ENCODE measurements at regions not wholly inside any gene's neighbourhood (a gene's known extent, or its start where the extent isn't known, plus 50 kb on each side); places are given as distances from the start of the nearest gene placed in this dataset.

DNA sequence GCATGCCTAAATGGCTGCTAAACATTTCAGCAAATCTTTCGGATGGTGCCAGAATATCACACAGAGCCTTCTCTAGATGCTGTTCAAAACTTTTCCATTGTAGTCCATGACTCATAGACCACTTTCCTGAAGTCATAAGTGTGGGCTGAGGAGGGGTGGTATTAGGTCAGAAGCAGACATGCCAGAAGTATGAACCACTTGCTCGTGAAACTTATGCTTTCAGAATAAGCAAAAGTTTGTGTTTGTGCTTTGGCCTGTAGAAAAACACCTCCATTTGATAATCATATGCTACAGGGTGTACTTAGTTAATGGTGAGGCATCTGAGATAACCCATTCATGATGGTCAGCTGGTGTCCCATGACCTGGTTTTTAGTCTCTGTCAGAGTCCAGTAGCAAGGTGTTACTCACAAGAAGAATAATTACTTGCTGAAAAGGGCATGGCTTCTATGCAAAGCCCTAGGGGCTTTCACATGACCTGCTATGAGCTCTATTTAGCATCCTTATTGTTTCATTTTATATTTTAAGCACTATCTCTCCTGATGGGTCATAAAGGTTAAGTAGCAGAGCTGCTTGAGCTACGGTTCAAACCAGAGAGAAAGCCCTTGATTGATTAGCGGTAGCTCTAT is 183.1 kb upstream of the IVNS1ABP start:
- no peak for DNase-seq (ENCODE audit: low spot score)

DNA sequence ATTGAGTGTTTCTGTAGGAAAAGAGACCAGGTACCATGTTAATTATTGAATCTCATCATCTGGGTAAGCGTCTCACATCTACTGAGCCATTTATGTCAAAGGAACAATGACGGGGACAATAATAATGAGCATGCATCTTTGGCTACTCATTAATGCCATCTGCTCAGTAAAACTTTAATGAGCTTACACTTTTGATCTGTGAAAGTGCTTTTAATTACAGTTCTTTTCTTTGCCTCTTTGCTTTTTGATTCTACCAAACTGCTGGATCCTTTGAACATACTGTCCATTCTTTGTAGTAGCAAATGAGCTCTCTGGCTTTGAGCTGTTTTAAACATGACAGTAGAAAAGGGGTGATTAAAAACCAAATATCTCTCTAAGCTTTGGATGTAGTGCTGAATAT is 181.2 kb upstream of the IVNS1ABP start:
- DNase-seq (ENCODE audit: low spot score), result no peak

- DNase-seq (ENCODE audit: low spot score), result no peak
Measured at GRCh38 chr1:185497177-185497576, 180.1 kb upstream of the IVNS1ABP start.

DNA sequence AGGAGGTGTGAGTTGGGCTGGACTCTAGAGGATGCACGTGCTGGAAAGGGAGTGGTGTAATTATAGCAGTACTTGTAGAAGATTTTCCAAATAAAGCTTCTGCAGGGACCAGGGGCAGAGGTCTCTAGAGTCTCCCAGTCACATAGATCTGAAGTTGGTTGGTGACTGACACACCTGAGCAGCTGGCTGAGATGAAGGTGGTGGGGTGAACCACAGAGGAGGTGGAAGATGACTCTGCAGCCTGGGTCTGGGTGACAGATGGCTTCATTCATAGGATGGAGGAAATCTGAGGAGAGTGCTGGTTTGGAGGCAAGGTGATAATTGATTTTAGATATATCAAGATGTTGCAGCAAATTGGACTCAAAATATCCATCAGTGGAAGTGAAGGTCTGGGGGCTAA is 178.9 kb upstream of the IVNS1ABP start:
- DNase-seq (ENCODE audit: low spot score), result no peak

- DNase-seq (ENCODE audit: low spot score), result no peak
Measured at GRCh38 chr1:185495007-185495406, 178.0 kb upstream of the IVNS1ABP start.

- no peak for DNase-seq (ENCODE audit: low spot score)
Measured at GRCh38 chr1:185492089-185492825, 175.2 kb upstream of the IVNS1ABP start.

DNA sequence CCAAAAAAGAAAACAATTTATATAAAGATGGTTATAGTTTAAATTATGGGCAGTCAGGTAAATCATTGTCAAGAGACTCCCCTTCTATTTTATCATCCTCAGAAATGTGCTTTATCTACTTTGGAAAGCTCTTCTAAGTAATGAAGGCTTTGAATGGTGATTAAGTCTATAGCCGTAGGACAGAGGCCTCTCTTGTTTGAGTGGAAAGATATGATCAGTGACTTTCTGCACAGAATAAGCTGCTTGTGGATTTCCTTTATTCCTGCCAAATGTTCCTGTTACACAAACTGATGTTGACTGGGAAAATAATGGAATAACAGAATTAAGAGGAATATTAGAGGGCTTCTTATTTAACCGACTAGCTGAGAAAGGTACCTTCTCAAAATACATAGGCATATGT is 174.6 kb upstream of the IVNS1ABP start:
- no peak for DNase-seq (ENCODE audit: low spot score)

- DNase-seq (ENCODE audit: low spot score), result no peak
Measured at GRCh38 chr1:185490924-185491323, 173.9 kb upstream of the IVNS1ABP start.

DNA sequence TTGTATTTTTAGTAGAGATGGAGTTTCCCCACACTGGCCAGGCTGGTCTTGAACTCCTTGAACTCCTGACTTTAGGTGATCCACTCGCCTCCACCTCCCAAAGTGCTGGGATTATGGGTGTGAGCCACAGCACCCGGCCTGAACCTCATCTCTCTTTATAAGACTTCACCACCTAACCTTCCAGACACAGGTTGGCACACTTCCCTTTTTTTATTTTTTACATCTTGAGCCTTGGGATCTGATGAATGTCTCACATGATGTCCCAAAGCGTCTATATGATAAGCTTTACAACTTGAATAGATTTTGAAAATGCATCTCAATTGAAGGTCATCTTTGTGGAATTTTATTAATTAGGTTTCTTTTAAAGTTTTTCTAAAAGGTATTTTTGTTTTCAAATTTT is 172.4 kb upstream of the IVNS1ABP start:
- no peak for DNase-seq (ENCODE audit: low spot score)

GRCh38 chr1:185488808-185489207 is 171.8 kb upstream of the IVNS1ABP start:
- DNase-seq (ENCODE audit: low spot score), result no peak

DNA sequence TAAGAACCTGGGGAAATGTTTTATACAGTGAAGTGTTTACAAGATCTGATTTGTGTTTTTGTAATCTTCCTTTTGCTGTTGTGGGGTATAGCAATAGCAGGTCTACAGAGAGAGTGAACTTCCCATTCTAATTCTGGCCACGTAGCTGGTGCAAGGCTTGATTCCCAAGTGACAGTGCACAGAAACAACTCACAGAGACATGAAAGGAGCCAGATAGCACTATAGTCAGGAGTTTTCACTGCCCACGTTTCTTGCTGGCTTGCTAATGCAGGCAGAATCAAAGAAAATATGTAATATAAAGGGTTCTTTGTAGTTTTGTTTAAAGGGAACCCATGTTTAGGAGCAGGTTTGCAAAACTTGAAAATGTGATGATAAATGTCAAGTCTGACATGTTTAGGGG is 170.9 kb upstream of the IVNS1ABP start:
- no peak for DNase-seq (ENCODE audit: low spot score)

DNA sequence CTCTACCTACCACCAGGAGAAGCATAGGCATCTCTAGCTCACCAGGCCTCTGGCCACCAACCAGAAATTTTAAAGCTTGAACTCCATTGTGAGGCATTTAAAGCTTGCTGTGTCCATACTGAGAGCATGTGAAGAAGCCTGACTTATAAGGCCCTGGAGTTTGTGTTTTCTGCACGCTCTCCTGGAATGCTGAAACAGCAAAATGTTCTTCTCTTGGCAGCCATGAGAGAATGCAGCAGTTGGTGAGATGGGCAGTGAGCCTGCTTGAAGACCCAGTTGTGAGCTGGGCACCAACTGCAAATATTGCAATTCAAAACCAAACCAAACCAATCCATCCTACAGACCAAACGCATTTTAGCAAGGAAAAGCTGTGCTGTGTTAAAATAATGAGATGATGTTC is 170.0 kb upstream of the IVNS1ABP start:
- no peak for DNase-seq (ENCODE audit: low spot score)

- no peak for DNase-seq (ENCODE audit: low spot score)
Measured at GRCh38 chr1:185486346-185486745, 169.3 kb upstream of the IVNS1ABP start.

DNA sequence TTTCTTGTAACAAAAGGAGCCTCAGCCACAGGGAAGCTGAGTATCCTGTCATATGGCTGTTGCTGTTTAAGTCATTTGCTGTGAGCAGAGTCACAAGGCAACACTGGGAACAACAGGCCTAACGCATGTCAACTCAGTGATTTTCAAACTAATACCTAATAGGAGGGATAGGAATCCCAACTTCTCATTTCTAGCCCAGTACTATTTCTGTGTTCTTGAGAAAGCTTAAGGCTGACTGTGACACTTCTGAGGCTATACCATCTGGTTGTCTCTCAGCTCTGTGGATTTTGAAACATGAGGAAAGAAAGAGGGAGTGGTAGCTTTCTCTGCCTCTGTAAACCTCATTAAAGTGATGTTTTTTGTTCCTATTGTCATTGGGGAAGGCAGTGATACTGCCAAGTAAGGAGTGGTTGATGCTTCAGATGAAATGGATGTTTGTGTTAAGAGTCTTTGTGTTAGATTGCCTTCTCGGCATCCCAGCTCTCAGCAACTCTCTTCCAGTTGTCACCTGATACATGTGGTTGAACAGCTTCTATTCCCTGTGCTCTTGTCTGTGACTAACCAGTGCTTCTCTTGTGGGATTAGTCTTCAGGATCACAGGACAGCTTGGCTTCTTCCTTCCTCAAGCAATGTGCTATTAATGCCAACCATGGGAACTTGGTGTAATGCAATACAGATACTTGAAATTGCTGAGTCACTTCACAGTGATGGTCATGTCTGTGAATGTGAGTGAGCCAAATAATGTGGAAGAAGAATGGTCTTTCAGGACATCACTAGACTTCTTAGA is 166.8 kb upstream of the IVNS1ABP start:
- DNase-seq (ENCODE audit: low spot score), result no peak

DNA sequence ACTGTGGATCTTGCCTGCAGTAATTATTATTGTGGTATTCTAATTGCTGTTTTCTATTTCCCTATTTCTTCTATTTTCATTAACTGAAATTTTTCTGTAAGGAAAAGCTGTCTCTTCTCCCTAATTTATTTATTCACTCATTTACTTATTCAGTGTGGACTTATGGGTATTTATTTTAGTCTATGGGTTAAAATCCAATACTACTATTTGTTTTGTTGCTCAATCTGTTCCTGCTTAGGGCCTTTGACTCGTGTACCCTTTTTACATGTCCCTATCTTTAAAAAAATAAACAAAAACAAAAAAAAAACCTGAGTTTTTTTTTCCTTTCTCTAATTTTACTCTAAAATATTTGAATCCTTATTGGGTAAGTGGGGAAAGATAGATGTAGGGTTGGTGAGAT is 166.2 kb upstream of the IVNS1ABP start:
- DNase-seq (ENCODE audit: low spot score), result no peak

DNA sequence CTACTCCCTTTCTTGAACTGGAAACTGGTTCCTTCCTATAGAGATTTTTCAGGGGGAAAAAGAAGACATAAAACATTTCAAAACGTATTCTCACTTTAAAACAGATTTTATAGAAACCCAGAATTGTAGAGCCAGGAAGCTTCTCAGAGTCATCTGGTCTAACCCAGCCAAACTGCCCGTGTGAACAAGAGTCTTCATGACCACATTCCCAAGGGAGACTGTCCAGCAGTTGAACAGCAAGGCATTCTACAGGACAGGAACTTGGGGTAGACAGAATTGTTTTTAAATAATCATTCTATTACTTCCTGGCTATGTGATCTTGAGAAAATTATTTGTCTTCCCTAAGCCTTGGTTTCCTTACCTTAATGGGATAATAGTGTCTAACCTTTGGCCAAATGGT is 163.5 kb upstream of the IVNS1ABP start:
- DNase-seq (ENCODE audit: low spot score), result no peak

DNA sequence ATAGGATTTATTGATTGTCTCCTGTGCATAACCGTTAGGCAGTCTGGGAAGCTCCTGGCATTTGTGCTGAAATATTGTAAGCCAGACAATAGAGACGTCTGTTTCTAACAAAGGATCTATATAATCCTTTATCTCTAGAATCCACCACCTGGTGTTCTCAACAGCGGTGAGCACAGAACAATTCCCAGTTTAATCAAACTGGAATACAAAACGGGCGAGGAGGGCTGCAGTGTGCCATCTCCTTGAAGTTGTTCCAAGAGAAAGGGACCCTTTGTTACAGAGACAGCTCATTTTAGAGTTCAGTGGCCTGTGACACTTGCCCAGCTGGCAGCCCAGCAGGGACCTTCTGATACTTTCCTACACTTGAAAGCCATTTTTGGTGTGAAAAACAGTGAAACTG is 162.8 kb upstream of the IVNS1ABP start:
- DNase-seq (ENCODE audit: low spot score), result no peak

DNA sequence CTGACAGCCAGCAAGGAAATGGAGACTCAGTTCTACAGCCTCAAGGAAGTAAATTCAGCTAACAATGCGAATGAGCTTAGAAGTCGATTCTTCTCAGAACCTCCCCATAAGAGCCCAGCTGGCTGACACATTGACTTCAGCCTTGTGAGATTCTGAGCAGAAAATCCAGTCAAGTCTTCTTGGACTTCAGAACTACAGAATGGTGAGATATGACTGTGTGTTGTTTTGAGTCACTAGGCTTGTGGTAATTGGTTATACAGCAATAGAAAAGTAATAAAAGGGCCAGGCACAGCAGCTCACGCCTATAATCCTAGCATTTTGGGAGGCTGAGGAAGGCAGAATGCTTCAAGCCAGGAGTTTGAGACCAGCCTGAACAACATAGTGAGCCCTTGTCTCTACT is 161.8 kb upstream of the IVNS1ABP start:
- no peak for DNase-seq (ENCODE audit: low spot score)

GRCh38 chr1:185477638-185478580 is 160.9 kb upstream of the IVNS1ABP start:
- DNase-seq (ENCODE audit: low spot score), result no peak

DNA sequence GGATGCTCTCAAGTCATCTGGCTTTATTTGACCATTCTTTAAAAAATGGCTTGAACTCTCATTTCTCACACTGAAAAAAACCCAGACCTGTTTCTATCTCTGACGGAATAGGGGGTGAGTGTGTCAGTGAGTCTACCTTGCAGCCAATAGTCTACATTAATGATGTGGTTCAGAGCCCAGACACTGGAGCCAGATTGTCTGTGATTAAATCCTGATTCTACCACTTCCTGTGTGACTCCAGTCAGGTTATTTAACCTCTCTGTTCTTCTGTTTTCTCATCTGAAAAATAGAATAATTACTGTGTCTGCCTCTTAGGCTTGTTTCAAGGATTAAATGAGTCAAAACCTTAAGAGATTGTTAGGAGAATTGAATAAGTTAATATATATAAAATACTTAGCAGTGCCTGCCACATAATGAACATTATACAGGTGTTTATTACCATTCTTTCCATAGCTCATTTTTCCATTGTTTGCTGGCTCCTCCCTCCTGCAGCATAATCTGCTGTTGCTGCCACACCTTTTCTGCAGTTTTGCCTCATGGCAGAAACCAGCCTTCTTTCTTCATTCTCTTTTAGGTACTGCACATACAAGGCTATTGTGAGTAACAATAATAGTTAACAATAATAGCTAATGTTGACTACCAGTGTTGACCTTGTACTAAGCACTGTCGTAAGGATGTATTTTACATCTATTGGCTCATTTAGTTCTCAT is 157.6 kb upstream of the IVNS1ABP start:
- no peak for DNase-seq (ENCODE audit: low spot score)

DNA sequence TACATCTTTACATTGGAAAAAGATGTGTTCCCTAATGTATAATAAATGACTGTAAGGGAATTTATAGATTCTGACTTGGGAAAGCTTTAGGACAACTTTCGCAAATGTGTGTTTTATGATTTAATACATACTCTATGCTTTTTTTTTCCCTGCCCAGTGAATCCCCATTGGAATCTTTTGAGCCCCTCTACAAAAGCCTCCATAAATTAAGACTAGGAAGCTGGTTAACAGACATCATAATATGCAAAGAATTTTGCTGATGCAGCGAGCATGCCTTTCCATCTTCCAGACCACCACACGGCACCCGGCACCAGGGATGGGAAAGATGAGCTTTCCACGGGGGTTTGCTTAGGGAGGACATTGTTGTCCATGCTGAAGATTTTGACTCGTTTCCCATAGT is 156.1 kb upstream of the IVNS1ABP start:
- DNase-seq (ENCODE audit: low spot score), result no peak
